ENCODE measurements at regions not wholly inside any gene's neighbourhood (a gene's known extent, or its start where the extent isn't known, plus 50 kb on each side); places are given as distances from the start of the nearest gene placed in this dataset.

GRCh38 chr13:80022146-80022545 is 318.8 kb downstream of the SPRY2 start:
- no peak for DNase-seq

- DNase-seq = no peak
These were observed 328.7 kb downstream of the SPRY2 start for GRCh38 chr13:80012251-80012650.

- DNase-seq = no peak
These were observed 329.3 kb downstream of the SPRY2 start for GRCh38 chr13:80011448-80012212.

GRCh38 chr13:80010846-80011245 is 330.1 kb downstream of the SPRY2 start:
- no peak for DNase-seq

- DNase-seq = no peak
These were observed 330.6 kb downstream of the SPRY2 start for GRCh38 chr13:80010286-80010831.

- no peak for DNase-seq
These were observed 331.2 kb downstream of the SPRY2 start for GRCh38 chr13:80009760-80010159.

GRCh38 chr13:80006940-80007339 is 334.0 kb downstream of the SPRY2 start:
- no peak for DNase-seq

- DNase-seq = no peak
These were observed 339.4 kb downstream of the SPRY2 start for GRCh38 chr13:80001510-80001842.

- DNase-seq = no peak
These were observed 340.0 kb downstream of the SPRY2 start for GRCh38 chr13:80000684-80001509.

GRCh38 chr13:79999601-80000000 is 341.3 kb downstream of the SPRY2 start:
- no peak for DNase-seq

GRCh38 chr13:79998381-79998880 is 342.5 kb downstream of the SPRY2 start:
- DNase-seq = no peak

GRCh38 chr13:79997244-79997643 is 343.7 kb downstream of the SPRY2 start:
- no peak for DNase-seq

- no peak for DNase-seq
These were observed 345.6 kb downstream of the SPRY2 start for GRCh38 chr13:79995334-79995733.

- no peak for DNase-seq
These were observed 348.8 kb downstream of the SPRY2 start for GRCh38 chr13:79992111-79992510.

GRCh38 chr13:79990048-79990447 is 350.9 kb downstream of the SPRY2 start:
- no peak for DNase-seq

GRCh38 chr13:79989217-79989661 is 351.7 kb downstream of the SPRY2 start:
- no peak for DNase-seq

GRCh38 chr13:79988573-79988972 is 352.4 kb downstream of the SPRY2 start:
- DNase-seq = no peak

- DNase-seq = no peak
These were observed 353.2 kb downstream of the SPRY2 start for GRCh38 chr13:79987761-79988160.

GRCh38 chr13:79987323-79987722 is 353.6 kb downstream of the SPRY2 start:
- no peak for DNase-seq

- no peak for DNase-seq
These were observed 354.0 kb downstream of the SPRY2 start for GRCh38 chr13:79986890-79987289.

- DNase-seq = peak; percentile 22
These were observed 365.8 kb downstream of the SPRY2 start for GRCh38 chr13:79974935-79975650.

- DNase-seq = no peak
These were observed 367.4 kb downstream of the SPRY2 start for GRCh38 chr13:79973533-79973963.

GRCh38 chr13:79972066-79972569 is 368.8 kb downstream of the SPRY2 start:
- DNase-seq = no peak
